ENCODE measurements at regions not wholly inside any gene's neighbourhood (a gene's known extent, or its start where the extent isn't known, plus 50 kb on each side); places are given as distances from the start of the nearest gene placed in this dataset.

- DNase-seq: no peak
These were observed 169.2 kb downstream of the COX7C start for GRCh38 chr5:86786955-86787354.

GRCh38 chr5:86795659-86796058, 177.9 kb downstream of the COX7C start:
- no peak for DNase-seq

GRCh38 chr5:86797677-86798076, 179.9 kb downstream of the COX7C start:
- DNase-seq: no peak

- DNase-seq: no peak
These were observed 188.5 kb downstream of the COX7C start for GRCh38 chr5:86806206-86806605.

GRCh38 chr5:86807046-86808031, 189.6 kb downstream of the COX7C start:
- no peak for DNase-seq

GRCh38 chr5:86814315-86814714, 196.6 kb downstream of the COX7C start:
- no peak for DNase-seq

- no peak for DNase-seq
These were observed 197.2 kb downstream of the COX7C start for GRCh38 chr5:86814907-86815306.

GRCh38 chr5:86824637-86825036, 206.9 kb downstream of the COX7C start:
- no peak for DNase-seq

- no peak for DNase-seq
These were observed 213.4 kb downstream of the COX7C start for GRCh38 chr5:86831128-86831527.

GRCh38 chr5:86833868-86834267, 216.1 kb downstream of the COX7C start:
- DNase-seq: no peak

- no peak for DNase-seq
These were observed 219.9 kb downstream of the COX7C start for GRCh38 chr5:86837610-86838009.

- DNase-seq: no peak
These were observed 220.3 kb downstream of the COX7C start for GRCh38 chr5:86838083-86838482.

- DNase-seq: no peak
These were observed 223.4 kb downstream of the COX7C start for GRCh38 chr5:86841000-86841644.

GRCh38 chr5:86858442-86858841, 240.7 kb downstream of the COX7C start:
- DNase-seq: no peak

- no peak for DNase-seq
These were observed 243.8 kb downstream of the COX7C start for GRCh38 chr5:86861512-86861911.

GRCh38 chr5:86862093-86862492, 244.4 kb downstream of the COX7C start:
- DNase-seq: no peak

GRCh38 chr5:86864051-86864450, 246.3 kb downstream of the COX7C start:
- no peak for DNase-seq

GRCh38 chr5:86865256-86865785, 247.6 kb downstream of the COX7C start:
- no peak for DNase-seq

- no peak for DNase-seq
These were observed 248.3 kb downstream of the COX7C start for GRCh38 chr5:86866036-86866435.

GRCh38 chr5:86869268-86869667, 251.5 kb downstream of the COX7C start:
- no peak for DNase-seq

- DNase-seq: no peak
These were observed 257.8 kb downstream of the COX7C start for GRCh38 chr5:86875539-86875938.

- DNase-seq: no peak
These were observed 260.5 kb downstream of the COX7C start for GRCh38 chr5:86878250-86878649.

GRCh38 chr5:86879086-86879485, 261.3 kb downstream of the COX7C start:
- no peak for DNase-seq

- no peak for DNase-seq
These were observed 262.6 kb downstream of the COX7C start for GRCh38 chr5:86880344-86880743.

Data from CD4-positive, alpha-beta T cell treated with Interleukin-12 subunit alpha and Interleukin-12 subunit beta, for 1 hour (primary cell).